HG02870 (cell line): ENCODE measurements at regions not wholly inside any gene's neighbourhood (a gene's known extent, or its start where the extent isn't known, plus 50 kb on each side); places are given as distances from the start of the nearest gene placed in this dataset.
A peak's percentile ranks its signal among the peaks of the same experiment; 100 is the strongest.
"Not testable (repeated sequence)": the region's sequence is repeated elsewhere in the genome, so short reads cannot be mapped to it uniquely, and the experiment has no call there.

ENCODE experiments used
- ATAC-seq: cut with Tn5 transposase; IDR thresholded peaks from one replicate; pipeline ENCODE4 v1.9.1; 2021; ENCODE audit warnings: mild to moderate bottlenecking, moderate library complexity; ENCODE audit not compliant: unreplicated experiment

GRCh38 chr9:6105738-6106137, 90.3 kb upstream of the RANBP6 start:
- no peak for ATAC-seq

- ATAC-seq: not testable (repeated sequence)
These were observed 89.0 kb upstream of the RANBP6 start for GRCh38 chr9:6104406-6104805.

- ATAC-seq: not testable (repeated sequence)
These were observed 88.5 kb upstream of the RANBP6 start for GRCh38 chr9:6103911-6104310.

GRCh38 chr9:6102336-6102987, 87.0 kb upstream of the RANBP6 start:
- ATAC-seq: not testable (repeated sequence)

GRCh38 chr9:6101725-6102124, 86.3 kb upstream of the RANBP6 start:
- not testable (repeated sequence) for ATAC-seq

GRCh38 chr9:6099346-6099745, 83.9 kb upstream of the RANBP6 start:
- not testable (repeated sequence) for ATAC-seq

GRCh38 chr9:6098431-6098830, 83.0 kb upstream of the RANBP6 start:
- ATAC-seq: no peak

GRCh38 chr9:6096821-6097220, 81.4 kb upstream of the RANBP6 start:
- ATAC-seq: no peak

GRCh38 chr9:6090277-6091210, 75.1 kb upstream of the RANBP6 start:
- ATAC-seq: no peak

- ATAC-seq: no peak
These were observed 73.9 kb upstream of the RANBP6 start for GRCh38 chr9:6089300-6089699.

GRCh38 chr9:6086006-6086655, 70.7 kb upstream of the RANBP6 start:
- ATAC-seq: no peak

- ATAC-seq: peak; percentile 95
These were observed 64.8 kb upstream of the RANBP6 start for GRCh38 chr9:6080154-6080716.

GRCh38 chr9:6079386-6079785, 64.0 kb upstream of the RANBP6 start:
- ATAC-seq: no peak

- ATAC-seq: no peak
These were observed 63.1 kb upstream of the RANBP6 start for GRCh38 chr9:6078382-6079105.

- no peak for ATAC-seq
These were observed 61.4 kb upstream of the RANBP6 start for GRCh38 chr9:6076851-6077250.

GRCh38 chr9:6073731-6074130, 58.3 kb upstream of the RANBP6 start:
- no peak for ATAC-seq

GRCh38 chr9:6072865-6073264, 57.4 kb upstream of the RANBP6 start:
- no peak for ATAC-seq

GRCh38 chr9:6072453-6072852, 57.0 kb upstream of the RANBP6 start:
- ATAC-seq: no peak

GRCh38 chr9:6068983-6069382, 53.6 kb upstream of the RANBP6 start:
- peak; percentile 95 for ATAC-seq

- ATAC-seq: no peak
These were observed 52.0 kb upstream of the RANBP6 start for GRCh38 chr9:6067426-6067825.
